Breast epithelium (tissue), 4 donors: ENCODE measurements at regions not wholly inside any gene's neighbourhood (a gene's known extent, or its start where the extent isn't known, plus 50 kb on each side); places are given as distances from the start of the nearest gene placed in this dataset.
A peak's percentile ranks its signal among the peaks of the same experiment; 100 is the strongest.

Source experiments
- DNase-seq, 2 donors: peaks; one replicate each; pipeline ENCODE4 v3.0.0-alpha.2; 2019; ENCODE audit warnings: low spot score in 2 of 2
- H3K27ac ChIP-seq, 2 donors: fragments of 200-600 bp; sonication (generic) in 1 of 2; one replicate each; pipeline ENCODE4 v1.5.1; 2016 to 2019; ENCODE audit warnings: mild to moderate bottlenecking in 1 of 2
- H3K27me3 ChIP-seq, 2 donors: fragments of 200-600 bp; sonication (generic) in 1 of 2; one replicate each; pipeline versions ENCODE4 v1.5.1 to v1.6.0; 2017 to 2019; ENCODE audit warnings: control low read depth in 1 of 2, mild to moderate bottlenecking in 1 of 2
- H3K36me3 ChIP-seq: fragments of 200-600 bp; one replicate; pipeline ENCODE4 v1.5.1; 2019
- H3K4me1 ChIP-seq, 2 donors: fragments of 200-600 bp; sonication (generic); one replicate each; pipeline ENCODE4 v1.5.1; 2016 to 2019; ENCODE audit warnings: control low read depth in 1 of 2
- H3K4me3 ChIP-seq, 3 donors: fragments of 200-600 bp; sonication (generic); 1 replicate in 2 of 3; 2 replicates in 1 of 3; pipeline ENCODE4 v1.5.1; 2016 to 2019; ENCODE audit warnings: mild to moderate bottlenecking in 3 of 3, moderate library complexity in 2 of 3
- H3K9me3 ChIP-seq, 2 donors: fragments of 200-600 bp; sonication (generic) in 1 of 2; one replicate each; pipeline ENCODE4 v1.5.1; 2016 to 2019; ENCODE audit warnings: control low read depth in 1 of 2
- CTCF ChIP-seq, 3 donors: fragments of 450-650 bp; IDR thresholded peaks; one replicate each; pipeline ENCODE4 v1.5.1; 2016 to 2017; ENCODE audit warnings: antibody characterized with exemption in 3 of 3, mild to moderate bottlenecking in 3 of 3, moderate library complexity in 3 of 3
- POLR2A ChIP-seq: fragments of 450-650 bp; IDR thresholded peaks from one replicate; pipeline ENCODE4 v1.6.1; 2016; ENCODE audit warnings: antibody characterized with exemption, mild to moderate bottlenecking, moderate library complexity
- POLR2AphosphoS5 ChIP-seq, 3 donors: sonication (generic); formaldehyde crosslinking; IDR thresholded peaks; one replicate each; pipeline ENCODE4 v1.6.1; 2017; ENCODE audit warnings: antibody characterized with exemption in 3 of 3
- intact Hi-C: fragments of 100-400 bp; cut with DNase I; formaldehyde crosslinking; loops from one replicate; pipeline ENCODE4 v1.15.1; 2023; ENCODE audit warnings: low total_unique reads

- Histone ChIP-seq H3K27me3 (no peaks in the 10 kb centered on the region), H3K36me3 (no peaks in the 10 kb centered on the region), H3K27ac (peak overlapping the region; percentile 97 to 99), H3K4me3 (peak overlapping the region; percentile 82 to 87 (median 86)), H3K9me3 (no peaks in the 10 kb centered on the region), H3K4me1 (no peaks in the 10 kb centered on the region)
- DNase-seq: peak; percentile 59 to 73
- TF ChIP-seq POLR2AphosphoS5 (IDR thresholded peaks at IDR 0.05): peak in 2 of 3 donors; percentile 64 to 70
- no peak for TF ChIP-seq CTCF (IDR thresholded peaks at IDR 0.05)
- peak; percentile 51 for TF ChIP-seq POLR2A
- intact Hi-C loops: no loop called here
These were observed 54.2 kb downstream of the CCDC54 start for GRCh38 chr3:107431246-107432012.

- Histone ChIP-seq H3K9me3 (no peaks in the 10 kb centered on the region), H3K4me1 (no peaks in the 10 kb centered on the region), H3K36me3 (no peaks in the 10 kb centered on the region), H3K27ac (peak overlapping the region; percentile 97 to 99), H3K4me3 (peak overlapping the region; percentile 82 to 87 (median 86)), H3K27me3 (no peaks in the 10 kb centered on the region)
- no peak for DNase-seq
- TF ChIP-seq CTCF (IDR thresholded peaks at IDR 0.05) (peak in 1 of 3 donors; percentile 36), POLR2AphosphoS5 (IDR thresholded peaks at IDR 0.05) (no peak)
- intact Hi-C loops: no loop called here
These were observed 54.8 kb downstream of the CCDC54 start for GRCh38 chr3:107432013-107432515.

GRCh38 chr3:107432646-107433045 lies 55.4 kb downstream of the CCDC54 start:
- Histone ChIP-seq H3K36me3 (no peaks in the 10 kb centered on the region), H3K27me3 (no peaks in the 10 kb centered on the region), H3K4me1 (no peaks in the 10 kb centered on the region), H3K9me3 (no peaks in the 10 kb centered on the region), H3K27ac (peak overlapping the region; percentile 97 to 99), H3K4me3 (peak overlapping the region in 2 of 3 donors; percentile 82 to 87)
- TF ChIP-seq POLR2AphosphoS5 (IDR thresholded peaks at IDR 0.05) (no peak), CTCF (IDR thresholded peaks at IDR 0.05) (no peak), POLR2A (no peak)
- DNase-seq: no peak
- intact Hi-C loops: no loop called here

GRCh38 chr3:107436029-107436428 lies 58.8 kb downstream of the CCDC54 start:
- intact Hi-C loops: loop anchor here (5.0 kb wide), 1 partner anchor 1106 kb away; no protein-coding TSS in a partner anchor
- H3K36me3 ChIP-seq: no peaks in the 10 kb centered on the region
- no peak overlapping the region for H3K4me3 ChIP-seq
- DNase-seq: no peak
- no peak for TF ChIP-seq POLR2AphosphoS5 (IDR thresholded peaks at IDR 0.05)
- no peak for TF ChIP-seq CTCF (IDR thresholded peaks at IDR 0.05)
- TF ChIP-seq POLR2A: no peak
- no peaks in the 10 kb centered on the region for H3K27me3 ChIP-seq
- H3K9me3 ChIP-seq: no peaks in the 10 kb centered on the region
- H3K4me1 ChIP-seq: no peaks in the 10 kb centered on the region
- no peak overlapping the region for H3K27ac ChIP-seq

GRCh38 chr3:107438671-107439070 lies 61.4 kb downstream of the CCDC54 start:
- Histone ChIP-seq H3K27me3 (no peaks in the 10 kb centered on the region), H3K9me3 (no peaks in the 10 kb centered on the region), H3K4me1 (no peaks in the 10 kb centered on the region), H3K4me3 (no peak overlapping the region), H3K27ac (no peak overlapping the region), H3K36me3 (no peaks in the 10 kb centered on the region)
- no peak for DNase-seq
- TF ChIP-seq POLR2AphosphoS5 (IDR thresholded peaks at IDR 0.05) (no peak), POLR2A (no peak), CTCF (IDR thresholded peaks at IDR 0.05) (no peak)
- intact Hi-C loops: loop anchor here (5.0 kb wide), 1 partner anchor 1104 kb away; no protein-coding TSS in a partner anchor
